Esophagus muscularis mucosa (tissue), 4 donors: ENCODE measurements at regions not wholly inside any gene's neighbourhood (a gene's known extent, or its start where the extent isn't known, plus 50 kb on each side); places are given as distances from the start of the nearest gene placed in this dataset.

Experiments used
- DNase-seq: peaks from one replicate; pipeline ENCODE4 v3.0.0-alpha.2; 2017; ENCODE audit errors: extremely low spot score
- H3K27ac ChIP-seq, 4 donors: fragments of 200-600 bp; sonication (generic); replicated peaks in 1 of 4; 1 replicate in 3 of 4; 2 replicates in 1 of 4; pipeline ENCODE4 v1.5.1; 2016 to 2019; ENCODE audit warnings: mild to moderate bottlenecking in 1 of 4
- H3K27me3 ChIP-seq, 4 donors: fragments of 200-600 bp; sonication (generic); one replicate each; pipeline versions ENCODE4 v1.5.1 to v1.6.0; 2016 to 2019
- H3K36me3 ChIP-seq, 4 donors: fragments of 200-600 bp; sonication (generic); one replicate each; pipeline ENCODE4 v1.5.1; 2016 to 2019
- H3K4me1 ChIP-seq, 4 donors: fragments of 200-600 bp; sonication (generic); one replicate each; pipeline ENCODE4 v1.5.1; 2016 to 2019
- H3K4me3 ChIP-seq, 4 donors: fragments of 200-600 bp; sonication (generic); 1 replicate in 2 of 4; 2 replicates in 2 of 4; pipeline ENCODE4 v1.5.1; 2016 to 2019; ENCODE audit warnings: mild to moderate bottlenecking in 4 of 4, moderate library complexity in 1 of 4
- H3K9me3 ChIP-seq, 4 donors: fragments of 200-600 bp; sonication (generic); 1 replicate in 3 of 4; 2 replicates in 1 of 4; pipeline ENCODE4 v1.5.1; 2016 to 2019
- CTCF ChIP-seq, 3 experiments: fragments of 200-600 bp in 2 of 3; fragments of 450-650 bp in 1 of 3; sonication (generic) in 2 of 3; IDR thresholded peaks; one replicate each; pipeline ENCODE4 v1.5.1; 2017 to 2019; ENCODE audit warnings: antibody characterized with exemption in 3 of 3, mild to moderate bottlenecking in 2 of 3, moderate library complexity in 1 of 3
- EP300 ChIP-seq: sonication (generic); formaldehyde crosslinking; IDR thresholded peaks from one replicate; pipeline ENCODE4 v1.6.1; 2017; ENCODE audit warnings: antibody characterized with exemption
- POLR2A ChIP-seq: fragments of 450-650 bp; IDR thresholded peaks from one replicate; pipeline ENCODE4 v1.6.1; 2017; ENCODE audit warnings: antibody characterized with exemption, moderate library complexity, mild to moderate bottlenecking, low read depth
- POLR2AphosphoS5 ChIP-seq, 2 donors: sonication (generic); formaldehyde crosslinking; IDR thresholded peaks; one replicate each; pipeline ENCODE4 v1.6.1; 2017; ENCODE audit warnings: antibody characterized with exemption in 2 of 2
- WGBS: methylation state at CpG from one replicate; pipeline ENCODE4 v1.1.5; 2018; 5-methylcytosine and 5-hydroxymethylcytosine counted together
- intact Hi-C: fragments of 100-400 bp; cut with DNase I; formaldehyde crosslinking; loops from one replicate; pipeline ENCODE4 v1.15.1; 2023

GRCh38 chr10:25678666-25679065 is 255.4 kb upstream of the MYO3A start:
- Histone ChIP-seq H3K9me3 (no peaks in the 10 kb centered on the region), H3K4me1 (peaks cover 4 to 8% (median 5%) of the 10 kb centered on the region in 4 donors), H3K27me3 (peaks cover 0 to 3% (median 0%) of the 10 kb centered on the region in 4 donors), H3K4me3 (no peak overlapping the region), H3K36me3 (no peaks in the 10 kb centered on the region), H3K27ac (no peak overlapping the region)
- TF ChIP-seq POLR2A (no peak), CTCF (IDR thresholded peaks at IDR 0.05) (no peak), EP300 (no peak), POLR2AphosphoS5 (IDR thresholded peaks at IDR 0.05) (no peak)
- DNase-seq, result no peak
- WGBS, result 46% methylated on average over 2 of the region's 2 CpGs
- intact Hi-C loops, result no loop called here

- peak overlapping the region in 2 of 4 donors; percentile 18 to 44 for H3K27ac ChIP-seq
- no peaks in the 10 kb centered on the region for H3K36me3 ChIP-seq
- H3K27me3 ChIP-seq, result no peaks in the 10 kb centered on the region
- H3K4me3 ChIP-seq, result peak overlapping the region; percentile 21 to 40 (median 31)
- no peaks in the 10 kb centered on the region for H3K9me3 ChIP-seq
- TF ChIP-seq POLR2AphosphoS5 (IDR thresholded peaks at IDR 0.05), result no peak
- TF ChIP-seq EP300, result no peak
- TF ChIP-seq CTCF (IDR thresholded peaks at IDR 0.05), result peak; percentile 3 to 34 (median 8)
- no peak for TF ChIP-seq POLR2A
- intact Hi-C loops, result no loop called here
- 27% methylated on average over 9 of the region's 9 CpGs for WGBS
- DNase-seq, result peak; percentile 84
- H3K4me1 ChIP-seq, result peaks cover 4 to 8% (median 5%) of the 10 kb centered on the region in 4 donors
These were observed 251.7 kb upstream of the MYO3A start for GRCh38 chr10:25682203-25682851.

- DNase-seq, result peak; percentile 72
- TF ChIP-seq POLR2AphosphoS5 (IDR thresholded peaks at IDR 0.05) (no peak), POLR2A (no peak), EP300 (no peak)
- WGBS, result 83% methylated on average over 4 of the region's 4 CpGs
- intact Hi-C loops, result no loop called here
- no peak overlapping the region for H3K4me3 ChIP-seq
- no peaks in the 10 kb centered on the region for H3K27me3 ChIP-seq
- no peak overlapping the region for H3K27ac ChIP-seq
- H3K9me3 ChIP-seq, result no peaks in the 10 kb centered on the region
- H3K4me1 ChIP-seq, result peaks cover 4 to 8% (median 5%) of the 10 kb centered on the region in 4 donors
- no peaks in the 10 kb centered on the region for H3K36me3 ChIP-seq
These were observed 250.7 kb upstream of the MYO3A start for GRCh38 chr10:25683344-25683743.

GRCh38 chr10:25687521-25687920 is 246.5 kb upstream of the MYO3A start:
- Histone ChIP-seq H3K9me3 (no peaks in the 10 kb centered on the region), H3K27me3 (no peaks in the 10 kb centered on the region), H3K4me3 (no peak overlapping the region), H3K4me1 (peaks cover 0 to under 1% (median 0%) of the 10 kb centered on the region in 4 donors), H3K27ac (no peak overlapping the region), H3K36me3 (no peaks in the 10 kb centered on the region)
- intact Hi-C loops, result no loop called here
- no peak for DNase-seq
- TF ChIP-seq CTCF (IDR thresholded peaks at IDR 0.05), result no peak
- no peak for TF ChIP-seq POLR2A
- no peak for TF ChIP-seq EP300
- no peak for TF ChIP-seq POLR2AphosphoS5 (IDR thresholded peaks at IDR 0.05)
- WGBS, result 65% methylated on average over 1 of the region's 1 CpG

- Histone ChIP-seq H3K9me3 (no peaks in the 10 kb centered on the region), H3K4me3 (no peak overlapping the region), H3K4me1 (no peaks in the 10 kb centered on the region), H3K36me3 (no peaks in the 10 kb centered on the region), H3K27me3 (no peaks in the 10 kb centered on the region), H3K27ac (no peak overlapping the region)
- intact Hi-C loops, result no loop called here
- no peak for TF ChIP-seq POLR2A
- no peak for TF ChIP-seq CTCF (IDR thresholded peaks at IDR 0.05)
- no peak for DNase-seq
- WGBS, result 79% methylated on average over 3 of the region's 3 CpGs
These were observed 244.5 kb upstream of the MYO3A start for GRCh38 chr10:25689346-25690100.
